Fibroblast of lung (primary cell): ENCODE measurements at regions not wholly inside any gene's neighbourhood (a gene's known extent, or its start where the extent isn't known, plus 50 kb on each side); places are given as distances from the start of the nearest gene placed in this dataset.
"Not testable (repeated sequence)": the region's sequence is repeated elsewhere in the genome, so short reads cannot be mapped to it uniquely, and the experiment has no call there.

Source experiments
- EZH2 ChIP-seq: IDR thresholded peaks from 2 replicates; pipeline ENCODE4 v1.5.1; 2012; ENCODE audit warnings: low read length, control low read depth, mild to moderate bottlenecking; ENCODE audit errors: missing control alignments
- TF ChIP-seq, protein P1 (sequence below), 2 donors: IDR thresholded peaks in 1 of 2; conservative IDR thresholded peaks in 1 of 2; 1 replicate in 1 of 2; 2 replicates in 1 of 2; pipeline ENCODE4 v1.5.1; 2011 to 2012; ENCODE audit warnings: low read length in 2 of 2, control low read depth in 1 of 2, inconsistent platforms in 1 of 2, low read depth in 1 of 2, mild to moderate bottlenecking in 1 of 2

DNA sequence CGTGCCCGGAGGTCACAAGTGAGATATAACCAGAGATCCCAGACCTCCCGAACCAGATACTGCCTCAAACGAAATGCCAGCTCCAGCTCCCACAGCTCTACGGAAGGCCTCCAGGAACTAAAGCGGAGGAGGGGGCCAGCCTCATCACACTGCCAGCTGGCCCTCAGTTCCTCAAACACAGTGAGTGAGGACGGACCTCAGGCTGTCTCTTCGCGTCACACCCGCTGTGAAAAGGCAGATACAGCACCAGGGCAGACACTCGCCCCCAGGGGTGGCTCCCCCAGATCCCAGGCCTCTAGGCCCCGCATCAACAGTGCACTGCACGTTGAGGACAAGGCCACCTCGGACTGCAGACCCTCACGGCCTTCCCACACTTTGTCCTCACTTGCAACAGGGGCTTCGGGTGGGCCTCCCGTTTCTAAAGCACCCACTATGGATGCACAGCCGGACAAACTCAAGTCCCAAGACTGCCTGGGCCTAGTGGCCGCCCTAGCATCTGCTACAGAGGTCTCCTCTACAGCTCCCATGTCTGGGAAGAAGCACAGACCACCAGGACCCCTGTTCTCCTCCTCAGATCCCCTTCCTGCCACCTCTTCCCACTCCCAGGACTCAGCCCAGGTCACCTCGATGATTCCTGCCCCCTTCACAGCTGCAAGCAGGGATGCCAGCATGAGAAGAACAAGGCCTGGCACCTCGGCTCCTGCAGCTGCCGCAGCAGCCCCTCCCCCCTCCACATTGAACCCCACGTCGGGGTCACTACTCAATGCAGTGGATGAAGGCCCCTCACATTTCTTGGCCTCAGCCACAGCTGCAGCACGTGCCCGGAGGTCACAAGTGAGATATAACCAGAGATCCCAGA is 149.3 kb upstream of the C1QTNF3 start:
- TF ChIP-seq, protein P1, sequence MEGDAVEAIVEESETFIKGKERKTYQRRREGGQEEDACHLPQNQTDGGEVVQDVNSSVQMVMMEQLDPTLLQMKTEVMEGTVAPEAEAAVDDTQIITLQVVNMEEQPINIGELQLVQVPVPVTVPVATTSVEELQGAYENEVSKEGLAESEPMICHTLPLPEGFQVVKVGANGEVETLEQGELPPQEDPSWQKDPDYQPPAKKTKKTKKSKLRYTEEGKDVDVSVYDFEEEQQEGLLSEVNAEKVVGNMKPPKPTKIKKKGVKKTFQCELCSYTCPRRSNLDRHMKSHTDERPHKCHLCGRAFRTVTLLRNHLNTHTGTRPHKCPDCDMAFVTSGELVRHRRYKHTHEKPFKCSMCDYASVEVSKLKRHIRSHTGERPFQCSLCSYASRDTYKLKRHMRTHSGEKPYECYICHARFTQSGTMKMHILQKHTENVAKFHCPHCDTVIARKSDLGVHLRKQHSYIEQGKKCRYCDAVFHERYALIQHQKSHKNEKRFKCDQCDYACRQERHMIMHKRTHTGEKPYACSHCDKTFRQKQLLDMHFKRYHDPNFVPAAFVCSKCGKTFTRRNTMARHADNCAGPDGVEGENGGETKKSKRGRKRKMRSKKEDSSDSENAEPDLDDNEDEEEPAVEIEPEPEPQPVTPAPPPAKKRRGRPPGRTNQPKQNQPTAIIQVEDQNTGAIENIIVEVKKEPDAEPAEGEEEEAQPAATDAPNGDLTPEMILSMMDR (conservative IDR thresholded peaks at IDR 0.05 in 1 of 2, IDR thresholded peaks at IDR 0.05 in 1 of 2; ENCODE audit: low read depth in 1 of 2, low read length in 2 of 2), result not testable (repeated sequence)
- TF ChIP-seq EZH2, result not testable (repeated sequence)
